Prostate gland (tissue), 2 donors: ENCODE measurements at regions not wholly inside any gene's neighbourhood (a gene's known extent, or its start where the extent isn't known, plus 50 kb on each side); places are given as distances from the start of the nearest gene placed in this dataset.

Source experiments
- CTCF ChIP-seq, 4 experiments: fragments of 200-600 bp in 2 of 4; fragments of 450-650 bp in 2 of 4; sonication (generic) in 2 of 4; IDR thresholded peaks; 1 replicate in 3 of 4; 2 replicates in 1 of 4; pipeline ENCODE4 v1.5.1; 2016 to 2019; ENCODE audit warnings: antibody characterized with exemption in 4 of 4, mild to moderate bottlenecking in 2 of 4, moderate library complexity in 2 of 4
- POLR2A ChIP-seq: fragments of 450-650 bp; IDR thresholded peaks from one replicate; pipeline ENCODE4 v1.6.1; 2016; ENCODE audit warnings: antibody characterized with exemption, mild to moderate bottlenecking

- TF ChIP-seq CTCF (IDR thresholded peaks at IDR 0.05) (no peak), POLR2A (no peak)
These were observed 417.8 kb upstream of the FOXG1 start for GRCh38 chr14:28348797-28349196.
